GM20431 (cell line): ENCODE measurements at regions not wholly inside any gene's neighbourhood (a gene's known extent, or its start where the extent isn't known, plus 50 kb on each side); places are given as distances from the start of the nearest gene placed in this dataset.

Source experiments
- in situ Hi-C: fragments of 300-500 bp; cut with MseI, MboI; formaldehyde crosslinking; loops from one replicate; pipeline ENCODE4 v1.15.0; 2020; ENCODE audit warnings: low sequenced_read_pairs; ENCODE audit not compliant: unreplicated experiment

GRCh38 chr14:86057018-86057667 lies 527.2 kb downstream of the FLRT2 start:
- in situ Hi-C loops: no loop called here

GRCh38 chr14:86055512-86056075 lies 525.6 kb downstream of the FLRT2 start:
- in situ Hi-C loops: no loop called here

- in situ Hi-C loops: no loop called here
Observed at GRCh38 chr14:86052868-86053267, 522.9 kb downstream of the FLRT2 start.

- in situ Hi-C loops: no loop called here
Observed at GRCh38 chr14:86050757-86051156, 520.8 kb downstream of the FLRT2 start.

- in situ Hi-C loops: no loop called here
Observed at GRCh38 chr14:86050072-86050683, 520.2 kb downstream of the FLRT2 start.

- in situ Hi-C loops: no loop called here
Observed at GRCh38 chr14:86039176-86039575, 509.2 kb downstream of the FLRT2 start.

GRCh38 chr14:86038387-86039042 lies 508.6 kb downstream of the FLRT2 start:
- in situ Hi-C loops: no loop called here

- in situ Hi-C loops: no loop called here
Observed at GRCh38 chr14:86035882-86036281, 505.9 kb downstream of the FLRT2 start.

- in situ Hi-C loops: no loop called here
Observed at GRCh38 chr14:86027990-86028389, 498.0 kb downstream of the FLRT2 start.

GRCh38 chr14:86027144-86027543 lies 497.2 kb downstream of the FLRT2 start:
- in situ Hi-C loops: no loop called here

GRCh38 chr14:86022031-86022629 lies 492.2 kb downstream of the FLRT2 start:
- in situ Hi-C loops: no loop called here

- in situ Hi-C loops: no loop called here
Observed at GRCh38 chr14:86020841-86021240, 490.9 kb downstream of the FLRT2 start.

- in situ Hi-C loops: no loop called here
Observed at GRCh38 chr14:86015941-86016340, 486.0 kb downstream of the FLRT2 start.

- in situ Hi-C loops: no loop called here
Observed at GRCh38 chr14:86015511-86015910, 485.6 kb downstream of the FLRT2 start.

GRCh38 chr14:86013641-86014040 lies 483.7 kb downstream of the FLRT2 start:
- in situ Hi-C loops: no loop called here

- in situ Hi-C loops: no loop called here
Observed at GRCh38 chr14:86012461-86012860, 482.5 kb downstream of the FLRT2 start.

GRCh38 chr14:86003998-86004397 lies 474.1 kb downstream of the FLRT2 start:
- in situ Hi-C loops: no loop called here

GRCh38 chr14:85996551-85996950 lies 466.6 kb downstream of the FLRT2 start:
- in situ Hi-C loops: no loop called here

GRCh38 chr14:85991156-85991555 lies 461.2 kb downstream of the FLRT2 start:
- in situ Hi-C loops: no loop called here

GRCh38 chr14:85987907-85988306 lies 458.0 kb downstream of the FLRT2 start:
- in situ Hi-C loops: no loop called here

- in situ Hi-C loops: no loop called here
Observed at GRCh38 chr14:85987292-85987691, 457.3 kb downstream of the FLRT2 start.
